BE2C (cell line): ENCODE measurements at regions not wholly inside any gene's neighbourhood (a gene's known extent, or its start where the extent isn't known, plus 50 kb on each side); places are given as distances from the start of the nearest gene placed in this dataset.

ENCODE experiments used
- DNase-seq: peaks from one replicate; pipeline ENCODE4 v3.0.0-alpha.2; 2020
- H3K27me3 ChIP-seq: fragments of 250-450 bp; sonication (Bioruptor Pico); 2 replicates; pipeline ENCODE4 v1.5.1; 2020; ENCODE audit warnings: mild to moderate bottlenecking
- H3K36me3 ChIP-seq: fragments of 250-450 bp; sonication (Bioruptor Pico); 2 replicates; pipeline ENCODE4 v1.5.1; 2020; ENCODE audit warnings: mild to moderate bottlenecking
- H3K4me1 ChIP-seq: fragments of 250-450 bp; sonication (Bioruptor Pico); 2 replicates; pipeline ENCODE4 v1.5.1; 2020
- H3K4me3 ChIP-seq: 2 replicates; pipeline ENCODE4 v1.5.1; 2011; ENCODE audit warnings: low read depth, low read length
- H3K9me3 ChIP-seq: fragments of 250-450 bp; sonication (Bioruptor Pico); 2 replicates; pipeline ENCODE4 v1.5.1; 2020
- TF ChIP-seq, protein P1 (sequence below): IDR thresholded peaks from 2 replicates; pipeline ENCODE4 v1.5.1; 2012; ENCODE audit warnings: mild to moderate bottlenecking, low read depth, low read length

DNA sequence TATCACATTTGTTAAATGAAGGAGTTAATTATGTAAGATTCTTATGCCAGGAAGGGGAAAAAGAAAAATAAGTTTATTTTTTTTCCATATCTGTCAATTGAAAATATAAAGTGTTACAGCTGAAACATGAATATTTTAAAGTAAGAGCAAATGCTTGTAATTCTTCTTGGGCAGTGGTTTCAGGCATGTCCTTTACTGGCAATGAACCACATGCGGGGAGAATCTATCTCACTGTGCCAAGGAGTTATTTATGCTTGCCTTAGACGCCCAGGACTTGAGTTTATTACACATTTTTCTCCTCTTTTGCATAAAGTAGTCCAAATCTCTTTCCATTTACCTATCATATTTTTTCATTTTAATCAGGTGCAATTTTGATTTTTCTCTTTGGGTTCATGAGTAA is 207.8 kb upstream of the NRIP1 start:
- Histone ChIP-seq H3K4me3 (no peak overlapping the region), H3K4me1 (no peaks in the 10 kb centered on the region), H3K27me3 (no peaks in the 10 kb centered on the region), H3K36me3 (no peaks in the 10 kb centered on the region), H3K9me3 (no peaks in the 10 kb centered on the region)
- TF ChIP-seq, protein P1, sequence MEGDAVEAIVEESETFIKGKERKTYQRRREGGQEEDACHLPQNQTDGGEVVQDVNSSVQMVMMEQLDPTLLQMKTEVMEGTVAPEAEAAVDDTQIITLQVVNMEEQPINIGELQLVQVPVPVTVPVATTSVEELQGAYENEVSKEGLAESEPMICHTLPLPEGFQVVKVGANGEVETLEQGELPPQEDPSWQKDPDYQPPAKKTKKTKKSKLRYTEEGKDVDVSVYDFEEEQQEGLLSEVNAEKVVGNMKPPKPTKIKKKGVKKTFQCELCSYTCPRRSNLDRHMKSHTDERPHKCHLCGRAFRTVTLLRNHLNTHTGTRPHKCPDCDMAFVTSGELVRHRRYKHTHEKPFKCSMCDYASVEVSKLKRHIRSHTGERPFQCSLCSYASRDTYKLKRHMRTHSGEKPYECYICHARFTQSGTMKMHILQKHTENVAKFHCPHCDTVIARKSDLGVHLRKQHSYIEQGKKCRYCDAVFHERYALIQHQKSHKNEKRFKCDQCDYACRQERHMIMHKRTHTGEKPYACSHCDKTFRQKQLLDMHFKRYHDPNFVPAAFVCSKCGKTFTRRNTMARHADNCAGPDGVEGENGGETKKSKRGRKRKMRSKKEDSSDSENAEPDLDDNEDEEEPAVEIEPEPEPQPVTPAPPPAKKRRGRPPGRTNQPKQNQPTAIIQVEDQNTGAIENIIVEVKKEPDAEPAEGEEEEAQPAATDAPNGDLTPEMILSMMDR: no peak
- DNase-seq: no peak

DNA sequence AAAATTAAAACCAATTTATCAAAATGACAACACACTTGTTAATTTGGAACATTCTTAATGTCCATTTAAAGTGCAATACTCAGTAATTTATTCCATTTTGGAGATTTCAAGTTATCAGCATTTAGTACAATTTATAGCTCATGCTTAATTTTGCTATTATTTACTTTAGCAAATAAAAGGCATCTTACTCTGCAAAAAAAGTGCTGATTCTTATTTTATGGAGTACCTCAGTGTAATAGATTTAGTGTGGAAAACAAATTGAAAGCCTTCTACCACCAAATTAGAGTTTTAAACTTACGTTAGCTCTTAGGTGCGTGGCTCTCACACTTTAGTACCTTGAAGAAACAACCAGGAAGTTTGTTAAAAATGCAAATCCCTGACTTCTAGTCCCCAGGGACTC is 208.4 kb upstream of the NRIP1 start:
- Histone ChIP-seq H3K4me1 (no peaks in the 10 kb centered on the region), H3K27me3 (no peaks in the 10 kb centered on the region), H3K36me3 (no peaks in the 10 kb centered on the region), H3K4me3 (no peak overlapping the region), H3K9me3 (no peaks in the 10 kb centered on the region)
- TF ChIP-seq, protein P1: no peak
- DNase-seq: no peak

GRCh38 chr21:15274701-15275485 is 210.1 kb upstream of the NRIP1 start:
- Histone ChIP-seq H3K9me3 (no peaks in the 10 kb centered on the region), H3K4me3 (no peak overlapping the region), H3K27me3 (no peaks in the 10 kb centered on the region), H3K36me3 (no peaks in the 10 kb centered on the region), H3K4me1 (no peaks in the 10 kb centered on the region)
- TF ChIP-seq, protein P1: no peak
- DNase-seq: no peak

- DNase-seq: no peak
- TF ChIP-seq, protein P1: no peak
- H3K9me3 ChIP-seq: no peaks in the 10 kb centered on the region
- no peaks in the 10 kb centered on the region for H3K27me3 ChIP-seq
- H3K4me3 ChIP-seq: no peak overlapping the region
- no peaks in the 10 kb centered on the region for H3K4me1 ChIP-seq
- H3K36me3 ChIP-seq: no peaks in the 10 kb centered on the region
Measured at GRCh38 chr21:15275615-15276235, 210.9 kb upstream of the NRIP1 start.

DNA sequence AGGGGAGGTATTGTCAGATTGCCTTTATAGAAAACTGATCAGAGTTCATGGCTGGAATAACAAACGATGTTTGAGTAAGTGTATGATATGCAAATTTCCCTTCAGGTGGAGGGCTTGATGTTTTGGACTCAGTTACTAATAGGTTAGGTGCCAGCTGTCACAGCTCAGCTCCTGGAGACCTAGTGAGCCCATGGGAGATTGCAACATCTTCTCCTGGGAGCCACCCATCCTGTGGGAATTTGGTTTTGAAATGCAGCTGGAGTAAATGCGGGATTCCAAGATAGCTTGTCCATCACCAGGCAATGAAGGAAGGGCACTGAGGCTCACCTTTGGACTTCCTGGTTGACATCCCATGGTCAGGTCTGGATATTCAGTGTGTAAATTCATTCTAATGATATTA is 211.4 kb upstream of the NRIP1 start:
- no peaks in the 10 kb centered on the region for H3K9me3 ChIP-seq
- no peak overlapping the region for H3K4me3 ChIP-seq
- no peak for DNase-seq
- H3K36me3 ChIP-seq: no peaks in the 10 kb centered on the region
- TF ChIP-seq, protein P1: no peak
- no peaks in the 10 kb centered on the region for H3K27me3 ChIP-seq
- H3K4me1 ChIP-seq: no peaks in the 10 kb centered on the region

GRCh38 chr21:15277466-15277865 is 212.7 kb upstream of the NRIP1 start:
- TF ChIP-seq, protein P1: no peak
- Histone ChIP-seq H3K4me3 (no peak overlapping the region), H3K9me3 (no peaks in the 10 kb centered on the region), H3K4me1 (no peaks in the 10 kb centered on the region), H3K36me3 (no peaks in the 10 kb centered on the region), H3K27me3 (no peaks in the 10 kb centered on the region)
- no peak for DNase-seq
